GM23248 (cell line): ENCODE measurements at regions not wholly inside any gene's neighbourhood (a gene's known extent, or its start where the extent isn't known, plus 50 kb on each side); places are given as distances from the start of the nearest gene placed in this dataset.

Experiments used
- DNase-seq: peaks from one replicate; pipeline ENCODE4 v3.0.0-alpha.2; 2015
- H2AFZ ChIP-seq: fragments of 200-600 bp; sonication (generic); 2 replicates; pipeline ENCODE4 v1.6.1; 2016; ENCODE audit warnings: antibody characterized with exemption
- H3F3A ChIP-seq: fragments of 200-600 bp; sonication (generic); 2 replicates; pipeline ENCODE4 v1.6.1; 2016; ENCODE audit warnings: mild to moderate bottlenecking, antibody characterized with exemption, mixed run types; ENCODE audit not compliant: insufficient read depth
- H3K27ac ChIP-seq: fragments of 200-600 bp; sonication (generic); 2 replicates; pipeline ENCODE4 v1.5.1; 2016; ENCODE audit warnings: mild to moderate bottlenecking
- H3K27me3 ChIP-seq: fragments of 200-600 bp; sonication (generic); replicated peaks from 2 replicates; pipeline ENCODE4 v1.6.1; 2016; ENCODE audit warnings: mild to moderate bottlenecking; ENCODE audit not compliant: insufficient read depth
- H3K36me3 ChIP-seq: fragments of 200-600 bp; sonication (generic); 2 replicates; pipeline ENCODE4 v1.6.1; 2016; ENCODE audit warnings: low read depth, mild to moderate bottlenecking
- H3K4me1 ChIP-seq: fragments of 200-600 bp; sonication (generic); 2 replicates; pipeline ENCODE4 v1.6.1; 2016; ENCODE audit warnings: mild to moderate bottlenecking; ENCODE audit not compliant: insufficient read depth
- H3K4me2 ChIP-seq: fragments of 200-600 bp; sonication (generic); one replicate; pipeline ENCODE4 v1.6.1; 2016; ENCODE audit warnings: mild to moderate bottlenecking; ENCODE audit not compliant: unreplicated experiment
- H3K4me3 ChIP-seq: fragments of 200-600 bp; sonication (generic); 2 replicates; pipeline ENCODE4 v1.5.1; 2016; ENCODE audit warnings: mild to moderate bottlenecking
- H3K79me2 ChIP-seq: fragments of 200-600 bp; sonication (generic); 2 replicates; pipeline ENCODE4 v1.6.1; 2016; ENCODE audit warnings: mild to moderate bottlenecking; ENCODE audit not compliant: insufficient read depth
- H3K9ac ChIP-seq: fragments of 200-600 bp; sonication (generic); 2 replicates; pipeline ENCODE4 v1.6.1; 2016; ENCODE audit warnings: mild to moderate bottlenecking
- H3K9me2 ChIP-seq: fragments of 200-600 bp; sonication (generic); 2 replicates; pipeline ENCODE4 v1.6.1; 2016; ENCODE audit warnings: mixed run types, mild to moderate bottlenecking, moderate library complexity; ENCODE audit not compliant: insufficient read depth
- H3K9me3 ChIP-seq: fragments of 200-600 bp; sonication (generic); one replicate; pipeline ENCODE4 v1.6.1; 2017; ENCODE audit warnings: low read depth
- H4K20me1 ChIP-seq: fragments of 200-600 bp; sonication (generic); 2 replicates; pipeline ENCODE4 v1.6.0; 2016; ENCODE audit not compliant: insufficient read depth
- EZH2 ChIP-seq: fragments of 200-600 bp; sonication (generic); IDR thresholded peaks from 2 replicates; pipeline ENCODE4 v1.6.1; 2018; ENCODE audit warnings: antibody characterized with exemption, mild to moderate bottlenecking; ENCODE audit not compliant: insufficient read depth, poor library complexity, severe bottlenecking
- EZH2phosphoT487 ChIP-seq: fragments of 200-600 bp; sonication (generic); IDR thresholded peaks from 2 replicates; pipeline ENCODE4 v1.6.1; 2018; ENCODE audit warnings: antibody characterized with exemption, moderate library complexity, mild to moderate bottlenecking, low read depth; ENCODE audit not compliant: insufficient read depth
- WGBS, 2 experiments: methylation state at CpG; one replicate each; pipeline ENCODE4 v1.1.6; 2015 to 2017; ENCODE audit warnings: low lambda C conversion rate in 2 of 2, low coverage in 1 of 2; ENCODE audit errors: missing lambda C conversion rate in 2 of 2; 5-methylcytosine and 5-hydroxymethylcytosine counted together
- in situ Hi-C: fragments of 300-500 bp; cut with MboI; formaldehyde crosslinking; loops from 2 replicates; pipeline ENCODE4 v1.15.0; 2020

DNA sequence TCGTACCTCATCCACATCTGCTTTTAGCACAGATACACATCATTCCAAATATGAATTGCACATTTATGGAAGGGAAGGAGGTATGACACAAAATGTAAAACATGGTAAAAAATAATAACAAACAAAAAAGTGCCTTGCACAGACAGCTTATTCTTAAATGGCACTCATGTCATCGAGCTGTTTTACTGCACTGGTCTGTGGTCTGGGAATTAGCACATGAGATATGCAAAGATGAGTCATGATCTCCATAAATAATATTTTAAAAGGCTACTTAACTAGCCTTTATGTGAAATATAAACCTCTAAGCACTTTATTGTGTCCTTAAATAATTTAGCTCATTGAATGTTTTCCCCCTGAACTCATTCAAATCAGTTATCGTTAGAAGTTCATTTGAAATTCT is 142.2 kb upstream of the ZNF385D start:
- H3K79me2 ChIP-seq: no peaks in the 10 kb centered on the region
- no peak overlapping the region for H3K4me3 ChIP-seq
- H2AFZ ChIP-seq: no peak overlapping the region
- no peaks in the 10 kb centered on the region for H3F3A ChIP-seq
- no peaks in the 10 kb centered on the region for H4K20me1 ChIP-seq
- H3K9ac ChIP-seq: no peak overlapping the region
- 60 to 63% methylated on average over 3 of the region's 3 CpGs for WGBS, 2 experiments
- TF ChIP-seq EZH2 (no peak), EZH2phosphoT487 (no peak)
- H3K9me2 ChIP-seq: no peaks in the 10 kb centered on the region
- in situ Hi-C loops: loop anchor here (10.0 to 25.0 kb wide), 2 partner anchors 1378 to 1556 kb away; no protein-coding TSS in a partner anchor
- DNase-seq: peak; percentile 50
- 0 out of 2 replicates have a peak, but pooled peaks cover 3% of the 10 kb centered on the region for H3K4me1 ChIP-seq
- H3K27ac ChIP-seq: no peak overlapping the region
- no peak overlapping the region for H3K4me2 ChIP-seq
- no peaks in the 10 kb centered on the region for H3K27me3 ChIP-seq
- no peaks in the 10 kb centered on the region for H3K9me3 ChIP-seq
- no peaks in the 10 kb centered on the region for H3K36me3 ChIP-seq

DNA sequence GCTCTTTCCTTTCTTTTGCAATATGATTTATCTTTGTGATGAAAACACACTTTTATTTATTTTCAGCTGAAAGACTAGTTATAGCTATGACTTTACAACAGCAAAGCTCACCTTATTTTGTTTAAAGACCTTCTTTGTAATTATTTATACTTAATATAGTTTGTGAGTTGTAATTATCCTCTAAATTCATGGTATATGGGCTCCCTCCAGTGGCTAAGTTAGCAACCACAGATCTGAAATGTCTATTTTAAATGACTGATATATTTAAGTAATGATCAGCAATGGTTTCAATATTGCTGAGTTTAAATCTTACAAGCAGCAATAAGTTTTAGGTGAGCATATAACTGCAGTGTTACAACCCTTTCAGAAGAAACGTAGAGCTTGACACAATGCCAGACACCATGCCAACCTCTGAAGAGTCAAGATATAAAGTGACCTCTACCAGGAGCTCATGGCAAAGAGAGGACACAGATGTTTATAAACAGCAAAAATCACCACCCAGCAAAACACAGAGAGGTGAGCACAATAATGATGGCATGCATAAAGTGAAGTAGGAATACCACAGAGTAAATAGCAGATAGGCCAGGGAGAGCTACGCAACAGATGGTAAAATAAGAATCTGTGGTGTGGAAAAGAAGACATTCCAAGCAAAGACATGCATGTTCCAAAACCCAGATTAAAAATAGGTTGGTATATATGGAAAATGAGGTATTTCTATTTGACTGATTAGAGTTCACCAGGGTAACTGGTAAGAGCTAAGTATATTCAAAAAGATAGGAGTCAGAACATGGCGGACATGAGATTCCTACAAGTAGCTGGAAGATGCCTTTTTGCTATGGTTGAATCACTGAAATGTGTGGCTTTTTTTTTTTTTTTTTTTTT is 143.7 kb upstream of the ZNF385D start:
- in situ Hi-C loops: loop anchor here (10.0 to 25.0 kb wide), 2 partner anchors 1380 to 1557 kb away; no protein-coding TSS in a partner anchor
- H4K20me1 ChIP-seq: no peaks in the 10 kb centered on the region
- H3K27ac ChIP-seq: no peak overlapping the region
- no peak overlapping the region for H2AFZ ChIP-seq
- H3K79me2 ChIP-seq: no peaks in the 10 kb centered on the region
- H3F3A ChIP-seq: no peaks in the 10 kb centered on the region
- no peak overlapping the region for H3K4me3 ChIP-seq
- H3K4me1 ChIP-seq: 0 out of 2 replicates have a peak, but pooled peaks cover 3% of the 10 kb centered on the region
- 66 to 67% methylated on average over 3 of the region's 3 CpGs for WGBS, 2 experiments
- H3K27me3 ChIP-seq: no peaks in the 10 kb centered on the region
- H3K9ac ChIP-seq: no peak overlapping the region
- TF ChIP-seq EZH2phosphoT487 (no peak), EZH2 (no peak)
- H3K9me3 ChIP-seq: no peaks in the 10 kb centered on the region
- DNase-seq: peak; percentile 64
- H3K36me3 ChIP-seq: no peaks in the 10 kb centered on the region
- H3K4me2 ChIP-seq: no peak overlapping the region
- no peaks in the 10 kb centered on the region for H3K9me2 ChIP-seq

DNA sequence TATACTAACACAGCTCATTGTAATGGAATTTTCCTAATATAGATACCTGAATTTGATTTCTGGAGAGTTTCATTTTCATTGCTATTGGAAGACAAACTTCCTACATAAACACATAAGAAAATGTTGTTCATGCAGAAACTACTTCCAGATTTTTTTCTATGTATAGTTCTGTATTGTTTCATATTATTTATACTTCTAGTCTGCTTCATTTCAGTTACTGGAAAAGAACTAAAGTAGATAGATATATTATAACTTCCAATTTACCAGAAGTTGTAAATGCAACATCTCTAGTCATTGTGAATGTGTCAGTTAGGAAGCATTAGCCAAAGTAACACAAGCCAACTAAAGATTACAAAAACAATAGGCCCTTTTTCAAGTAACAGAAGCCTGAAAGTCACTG is 147.3 kb upstream of the ZNF385D start:
- no peaks in the 10 kb centered on the region for H4K20me1 ChIP-seq
- no peaks in the 10 kb centered on the region for H3K27me3 ChIP-seq
- H3F3A ChIP-seq: no peaks in the 10 kb centered on the region
- no peaks in the 10 kb centered on the region for H3K79me2 ChIP-seq
- no peak overlapping the region for H3K4me3 ChIP-seq
- no peaks in the 10 kb centered on the region for H3K9me3 ChIP-seq
- no peak overlapping the region for H3K4me2 ChIP-seq
- 0 out of 2 replicates have a peak, but pooled peaks cover 3% of the 10 kb centered on the region for H3K4me1 ChIP-seq
- H3K9ac ChIP-seq: no peak overlapping the region
- in situ Hi-C loops: loop anchor here (10.0 to 25.0 kb wide), 2 partner anchors 1384 to 1561 kb away; no protein-coding TSS in a partner anchor
- TF ChIP-seq EZH2phosphoT487 (no peak), EZH2 (no peak)
- 0 out of 2 replicates have a peak, but pooled peaks cover 6% of the 10 kb centered on the region for H3K9me2 ChIP-seq
- no peaks in the 10 kb centered on the region for H3K36me3 ChIP-seq
- DNase-seq: no peak
- H2AFZ ChIP-seq: no peak overlapping the region
- H3K27ac ChIP-seq: no peak overlapping the region

DNA sequence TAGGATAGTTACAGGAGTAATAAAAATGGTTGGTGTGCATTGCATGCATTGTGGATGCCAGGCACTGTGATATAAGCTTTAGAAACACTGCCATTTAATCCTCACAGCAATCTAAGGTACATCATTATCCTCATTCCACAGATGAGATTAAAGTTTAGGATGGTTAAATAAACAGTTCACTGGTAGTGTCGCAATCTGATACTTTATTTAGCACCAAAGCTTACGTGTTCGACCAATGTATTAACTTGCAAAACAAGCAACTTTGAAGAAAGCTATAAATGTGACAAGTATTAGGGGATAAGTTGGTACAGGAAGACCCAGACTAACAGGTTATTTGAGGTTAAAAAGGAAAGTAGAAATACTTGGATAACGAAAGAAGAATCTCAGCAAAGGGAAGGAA is 150.5 kb upstream of the ZNF385D start:
- Histone ChIP-seq H3K27ac (no peak overlapping the region), H4K20me1 (no peaks in the 10 kb centered on the region), H2AFZ (no peak overlapping the region), H3K27me3 (no peaks in the 10 kb centered on the region), H3K9me2 (0 out of 2 replicates have a peak, but pooled peaks cover 6% of the 10 kb centered on the region), H3K9ac (no peak overlapping the region), H3F3A (no peaks in the 10 kb centered on the region), H3K4me2 (no peak overlapping the region), H3K4me1 (no peaks in the 10 kb centered on the region), H3K4me3 (no peak overlapping the region), H3K79me2 (no peaks in the 10 kb centered on the region), H3K9me3 (no peaks in the 10 kb centered on the region), H3K36me3 (no peaks in the 10 kb centered on the region)
- no peak for DNase-seq
- in situ Hi-C loops: no loop called here
- TF ChIP-seq EZH2phosphoT487 (no peak), EZH2 (no peak)
- 89 to 93% methylated on average over 4 of the region's 4 CpGs for WGBS, 2 experiments
